Mucosa of gallbladder (tissue), 1 donor: ENCODE measurements at regions not wholly inside any gene's neighbourhood (a gene's known extent, or its start where the extent isn't known, plus 50 kb on each side); places are given as distances from the start of the nearest gene placed in this dataset.

ENCODE experiments used
- DNase-seq: peaks from one replicate; pipeline ENCODE4 v3.0.0-alpha.2; 2020; ENCODE audit warnings: low spot score
- donor health status: DM: no; HTN: no; CAD: no.

DNA sequence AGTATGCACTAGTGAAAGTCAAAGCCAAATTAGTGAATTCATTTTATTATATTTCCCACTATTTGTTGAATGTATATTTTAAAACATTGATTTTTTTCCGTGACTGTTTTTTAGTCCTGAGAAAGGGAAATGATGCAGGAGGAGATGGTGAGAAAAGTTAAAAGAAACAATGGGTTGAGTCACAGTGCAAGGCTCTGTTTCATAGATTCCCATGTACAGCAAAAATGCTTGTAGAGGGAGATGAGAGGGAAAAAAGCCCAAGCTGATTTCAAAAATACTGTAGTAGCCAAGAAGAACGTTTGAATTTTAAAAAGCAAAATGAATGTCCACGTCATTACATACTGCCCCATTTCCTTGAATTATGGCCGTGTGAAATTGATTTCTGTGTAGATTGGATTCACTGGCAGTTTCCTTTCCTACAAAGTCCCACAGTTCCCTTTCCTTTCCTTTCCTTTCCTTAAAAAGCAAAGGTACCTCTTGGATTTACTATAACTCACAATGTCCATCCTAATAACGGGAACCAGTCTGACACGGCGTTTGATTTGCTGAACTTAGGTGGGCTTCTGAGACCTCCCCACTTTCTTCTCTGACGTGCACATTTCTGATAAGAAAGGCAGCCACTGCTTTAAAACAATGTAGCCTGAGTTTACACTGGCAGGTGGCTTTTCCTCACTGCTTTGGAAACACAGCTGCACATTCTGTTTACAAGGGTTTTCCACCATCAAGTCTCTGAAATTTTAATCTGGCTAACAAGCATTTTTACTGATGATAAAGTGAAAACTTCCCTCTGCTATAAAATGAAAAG lies 63.7 kb downstream of the SPCS3 start:
- DNase-seq = no peak

DNA sequence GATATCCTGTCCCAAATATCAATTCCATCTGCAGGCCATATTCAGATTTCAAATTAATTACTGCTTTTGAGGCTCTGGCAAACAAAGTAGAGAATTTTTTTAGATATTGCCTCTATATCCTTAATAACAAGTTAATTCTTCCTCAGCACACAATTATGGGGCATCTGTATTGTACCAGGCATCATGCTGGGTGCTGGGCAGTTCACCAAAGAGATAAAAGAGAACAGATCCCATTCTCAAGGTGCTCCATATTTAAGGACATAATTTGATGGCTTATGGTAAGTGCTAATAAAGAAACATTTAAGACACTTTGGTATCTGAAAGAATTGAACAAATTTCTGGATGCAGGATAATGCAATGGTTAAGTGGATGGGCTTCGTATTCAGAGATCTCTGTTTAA lies 65.8 kb downstream of the SPCS3 start:
- no peak for DNase-seq

- no peak for DNase-seq
Observed at GRCh38 chr4:176387571-176387970, 67.8 kb downstream of the SPCS3 start.

- no peak for DNase-seq
Observed at GRCh38 chr4:176393306-176394013, 73.7 kb downstream of the SPCS3 start.

DNA sequence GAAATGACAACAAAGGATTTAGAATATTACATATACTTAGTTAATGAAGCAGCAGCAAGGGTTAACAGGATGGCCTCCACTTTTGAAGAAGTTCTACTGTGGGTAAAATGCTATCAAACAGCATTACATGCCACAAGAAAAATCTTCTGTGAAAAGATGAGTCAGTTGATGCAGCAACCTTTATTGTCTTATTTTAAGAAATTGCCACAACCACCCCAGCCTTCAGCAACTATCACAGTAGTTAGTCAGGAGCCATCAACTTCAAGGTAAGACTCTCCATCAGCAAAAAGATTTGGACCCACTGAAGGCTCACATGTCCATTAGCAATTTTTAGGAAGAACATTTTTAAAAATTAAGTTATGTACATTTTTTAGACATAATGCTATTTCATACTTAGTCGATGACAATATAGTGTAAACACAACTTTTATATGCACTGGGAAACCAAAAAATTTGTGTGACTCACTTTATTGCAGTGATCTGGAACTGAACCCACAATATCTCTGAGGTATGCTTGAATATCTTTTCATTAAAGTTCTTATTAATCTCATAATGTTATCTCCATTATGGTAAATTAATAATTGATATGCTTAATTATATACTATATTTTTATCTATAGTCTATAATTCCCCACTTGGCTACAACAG lies 81.2 kb downstream of the SPCS3 start:
- no peak for DNase-seq

DNA sequence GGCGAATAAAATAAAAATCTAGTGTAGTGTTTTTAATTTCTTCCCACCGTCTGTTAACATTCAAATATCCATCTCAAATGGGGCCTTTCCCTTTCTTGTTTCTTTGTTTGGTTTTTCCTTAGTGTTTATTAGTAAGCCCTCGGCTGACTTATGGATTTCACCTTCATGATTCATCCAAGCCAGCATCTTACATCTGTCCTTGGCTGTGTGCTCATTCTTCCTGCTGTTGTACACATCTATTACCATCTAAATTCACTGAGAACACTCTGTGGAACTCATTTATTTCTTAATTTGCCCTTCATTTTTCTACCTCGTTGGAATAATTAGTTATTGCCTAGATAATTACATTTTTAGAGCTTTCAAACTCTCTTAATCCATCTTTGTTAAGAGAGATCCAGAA lies 84.9 kb downstream of the SPCS3 start:
- DNase-seq = no peak

DNA sequence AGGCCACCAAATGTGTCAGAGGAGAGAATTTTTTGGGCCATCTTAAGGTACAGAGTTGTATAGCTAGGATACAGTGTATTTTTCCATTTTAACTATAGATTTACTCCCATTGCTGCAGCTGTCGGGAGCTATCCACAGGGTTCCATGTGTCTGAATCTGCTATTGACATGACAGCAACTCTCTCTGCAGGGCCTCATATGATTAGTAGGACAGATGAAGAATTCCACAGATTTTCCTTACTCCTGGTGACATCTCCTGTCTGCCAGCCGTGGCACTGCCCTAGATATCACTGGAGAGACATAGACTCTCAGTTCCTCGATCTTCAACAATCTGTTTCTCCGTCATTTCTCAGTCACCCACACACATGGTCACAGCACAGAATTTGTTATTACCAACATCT lies 86.5 kb downstream of the SPCS3 start:
- DNase-seq = no peak

- no peak for DNase-seq
Observed at GRCh38 chr4:176406736-176407135, 87.0 kb downstream of the SPCS3 start.

DNA sequence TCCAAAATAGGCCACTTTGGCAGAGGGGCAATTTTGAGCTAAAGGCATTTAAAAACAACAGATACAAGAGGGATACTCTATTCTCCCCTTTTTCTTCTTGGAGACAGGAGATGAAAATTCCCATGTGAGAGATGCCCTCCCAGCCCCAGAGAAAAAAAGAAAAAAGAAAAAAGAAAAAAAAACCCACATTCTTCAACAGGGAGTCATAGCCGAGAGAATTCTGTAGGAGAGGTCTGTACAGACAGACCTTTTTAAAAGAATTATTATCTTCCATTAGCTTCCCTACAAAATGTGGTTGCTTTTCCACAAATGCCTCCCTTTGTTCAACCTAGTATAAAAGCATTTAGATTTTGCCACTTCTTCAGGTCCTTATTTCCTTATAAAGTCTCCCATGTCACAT lies 89.9 kb downstream of the SPCS3 start:
- no peak for DNase-seq

DNA sequence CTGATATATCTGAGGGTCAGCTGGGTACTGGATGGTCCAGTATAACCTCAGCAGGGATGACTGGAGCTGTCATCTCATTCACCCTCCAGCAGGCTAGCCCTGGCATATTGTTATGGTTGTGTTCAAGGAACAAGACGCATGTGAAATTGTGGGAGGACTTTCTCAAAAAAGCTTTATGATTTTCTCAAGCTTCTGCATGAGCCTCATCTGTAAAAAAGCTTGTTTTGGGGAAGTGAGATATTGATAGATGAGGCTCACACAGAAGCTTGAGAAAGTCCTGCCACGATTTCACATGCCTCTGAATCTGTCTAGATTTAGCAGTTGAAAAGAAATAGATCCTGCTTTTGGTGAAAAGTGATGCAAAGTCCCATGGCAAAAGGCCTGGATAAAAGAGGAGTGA lies 93.4 kb downstream of the SPCS3 start:
- no peak for DNase-seq

- DNase-seq = no peak
Observed at GRCh38 chr4:176422001-176422400, 102.2 kb downstream of the SPCS3 start.

DNA sequence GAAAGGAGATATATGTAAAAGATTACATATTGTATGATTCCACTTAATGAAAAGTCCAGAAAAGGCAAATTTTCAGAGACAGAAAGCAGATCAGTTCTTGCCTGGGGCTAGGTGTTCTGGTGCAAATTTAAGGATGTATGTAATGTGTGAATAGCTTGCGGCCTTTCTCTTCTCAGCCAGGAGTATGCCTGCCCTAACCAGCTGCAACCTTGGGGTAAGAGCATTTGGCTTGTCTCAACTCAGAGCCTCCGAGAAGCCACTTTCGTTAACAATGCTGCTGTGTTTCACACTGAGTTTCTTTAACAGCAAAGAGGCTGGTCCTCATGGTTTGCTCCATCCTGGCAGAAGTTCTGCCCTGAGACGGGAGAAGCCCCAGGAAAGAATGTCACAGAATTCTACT lies 102.7 kb downstream of the SPCS3 start:
- DNase-seq = no peak

- DNase-seq = no peak
Observed at GRCh38 chr4:176425035-176425434, 105.3 kb downstream of the SPCS3 start.

- no peak for DNase-seq
Observed at GRCh38 chr4:176432811-176433540, 113.2 kb downstream of the SPCS3 start.

DNA sequence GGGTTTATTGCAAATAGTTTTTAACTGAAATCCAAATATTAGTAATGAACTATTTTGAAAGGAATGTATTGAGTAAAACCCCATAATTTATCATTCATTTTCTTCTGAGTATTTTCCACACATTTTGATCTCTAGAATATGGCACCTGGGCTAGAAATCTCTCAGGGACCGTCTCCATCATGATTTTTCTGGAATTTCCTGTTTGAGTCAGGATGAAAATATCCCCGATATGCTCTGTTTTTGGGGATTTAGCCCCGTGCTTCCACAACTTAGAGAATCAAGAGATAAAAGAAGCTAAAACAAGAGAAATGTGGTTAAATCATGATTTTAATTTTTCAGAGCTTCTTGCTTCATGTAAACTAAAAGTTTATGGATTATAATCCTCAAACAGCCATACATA lies 114.2 kb downstream of the SPCS3 start:
- no peak for DNase-seq

GRCh38 chr4:176435901-176436292 lies 116.1 kb downstream of the SPCS3 start:
- no peak for DNase-seq

GRCh38 chr4:176436293-176436973 lies 116.7 kb downstream of the SPCS3 start:
- DNase-seq = no peak

GRCh38 chr4:176437756-176438155 lies 118.0 kb downstream of the SPCS3 start:
- no peak for DNase-seq

GRCh38 chr4:176438401-176438800 lies 118.6 kb downstream of the SPCS3 start:
- DNase-seq = no peak

DNA sequence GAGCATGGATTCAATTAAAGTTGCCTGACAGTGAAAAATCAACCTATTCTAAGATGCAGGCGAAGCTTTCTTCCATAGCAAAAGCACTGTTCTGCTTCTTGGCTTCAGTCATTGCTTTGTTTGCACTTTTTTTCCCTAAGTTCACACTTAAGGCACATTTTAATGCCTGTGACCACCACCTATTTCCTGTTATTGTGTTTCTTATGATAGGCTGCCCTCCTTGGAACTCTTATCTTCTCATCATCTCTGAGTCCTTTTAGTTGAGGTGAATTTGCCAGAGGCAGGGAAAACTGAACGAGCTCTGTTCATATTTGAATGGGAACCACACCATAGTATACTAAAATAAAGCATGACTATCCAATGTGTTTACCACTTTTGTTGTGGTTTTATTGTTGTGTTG lies 119.8 kb downstream of the SPCS3 start:
- DNase-seq = no peak

- DNase-seq = no peak
Observed at GRCh38 chr4:176440698-176441097, 120.9 kb downstream of the SPCS3 start.

- DNase-seq = no peak
Observed at GRCh38 chr4:176441594-176441993, 121.8 kb downstream of the SPCS3 start.
